HG03378 (cell line): ENCODE measurements at regions not wholly inside any gene's neighbourhood (a gene's known extent, or its start where the extent isn't known, plus 50 kb on each side); places are given as distances from the start of the nearest gene placed in this dataset.
"Not testable (repeated sequence)": the region's sequence is repeated elsewhere in the genome, so short reads cannot be mapped to it uniquely, and the experiment has no call there.

Experiments
- ATAC-seq: cut with Tn5 transposase; IDR thresholded peaks from one replicate; pipeline ENCODE4 v1.9.1; 2021; ENCODE audit warnings: mild to moderate bottlenecking, moderate library complexity; ENCODE audit not compliant: unreplicated experiment

GRCh38 chr15:88994286-88994685, 81.1 kb upstream of the MFGE8 start:
- no peak for ATAC-seq

- ATAC-seq = no peak
These were observed 82.3 kb upstream of the MFGE8 start for GRCh38 chr15:88995449-88995848.

- ATAC-seq = no peak
These were observed 84.4 kb upstream of the MFGE8 start for GRCh38 chr15:88997531-88997930.

- ATAC-seq = no peak
These were observed 86.0 kb upstream of the MFGE8 start for GRCh38 chr15:88998980-88999713.

- not testable (repeated sequence) for ATAC-seq
These were observed 86.5 kb upstream of the ABHD2 start for GRCh38 chr15:89001708-89002275.

- peak; percentile 87 for ATAC-seq
These were observed 85.9 kb upstream of the ABHD2 start for GRCh38 chr15:89002281-89002761.

- ATAC-seq = no peak
These were observed 85.4 kb upstream of the ABHD2 start for GRCh38 chr15:89002830-89003229.

- no peak for ATAC-seq
These were observed 84.2 kb upstream of the ABHD2 start for GRCh38 chr15:89003865-89004725.

- no peak for ATAC-seq
These were observed 83.6 kb upstream of the ABHD2 start for GRCh38 chr15:89004726-89005030.

GRCh38 chr15:89007527-89007926, 80.7 kb upstream of the ABHD2 start:
- not testable (repeated sequence) for ATAC-seq

GRCh38 chr15:89007989-89008388, 80.3 kb upstream of the ABHD2 start:
- ATAC-seq = no peak

- no peak for ATAC-seq
These were observed 79.2 kb upstream of the ABHD2 start for GRCh38 chr15:89009080-89009479.

GRCh38 chr15:89015412-89016097, 72.7 kb upstream of the ABHD2 start:
- no peak for ATAC-seq

- no peak for ATAC-seq
These were observed 71.7 kb upstream of the ABHD2 start for GRCh38 chr15:89016549-89017041.

GRCh38 chr15:89017370-89018066, 70.7 kb upstream of the ABHD2 start:
- ATAC-seq = no peak

GRCh38 chr15:89018207-89018606, 70.0 kb upstream of the ABHD2 start:
- ATAC-seq = no peak

GRCh38 chr15:89019436-89019835, 68.8 kb upstream of the ABHD2 start:
- ATAC-seq = no peak

- no peak for ATAC-seq
These were observed 67.0 kb upstream of the ABHD2 start for GRCh38 chr15:89021224-89021623.

- not testable (repeated sequence) for ATAC-seq
These were observed 66.4 kb upstream of the ABHD2 start for GRCh38 chr15:89021886-89022285.

- no peak for ATAC-seq
These were observed 64.8 kb upstream of the ABHD2 start for GRCh38 chr15:89023311-89023961.
